Heart right ventricle (tissue), 16 donors: ENCODE measurements at regions not wholly inside any gene's neighbourhood (a gene's known extent, or its start where the extent isn't known, plus 50 kb on each side); places are given as distances from the start of the nearest gene placed in this dataset.

Source experiments
- ATAC-seq, 8 donors: fragments of 200-7000 bp; cut with Tn5 transposase; one replicate each; pipeline ENCODE4 v1.9.1; 2020; ENCODE audit warnings: mild to moderate bottlenecking in 8 of 8, moderate library complexity in 8 of 8, moderate number of reproducible peaks in 1 of 8
- DNase-seq, 2 donors: peaks; one replicate each; pipeline ENCODE4 v3.0.0-alpha.2; 2020
- H3K27ac ChIP-seq, 10 donors: fragments of 200-600 bp; sonication (generic) in 2 of 10; one replicate each; pipeline versions ENCODE4 v1.5.0 to v1.8.0; 2020 to 2022; ENCODE audit warnings: mild to moderate bottlenecking in 3 of 10
- H3K27me3 ChIP-seq, 7 donors: fragments of 200-600 bp; one replicate each; pipeline ENCODE4 v1.8.0; 2021 to 2022; ENCODE audit warnings: mild to moderate bottlenecking in 2 of 7
- H3K36me3 ChIP-seq, 9 donors: fragments of 200-600 bp; sonication (generic) in 1 of 9; one replicate each; pipeline versions ENCODE4 v1.5.0 to v1.8.0; 2020 to 2022; ENCODE audit warnings: mild to moderate bottlenecking in 2 of 9
- H3K4me1 ChIP-seq, 9 donors: fragments of 200-600 bp; sonication (generic) in 1 of 9; one replicate each; pipeline versions ENCODE4 v1.5.0 to v1.8.0; 2020 to 2022; ENCODE audit warnings: mild to moderate bottlenecking in 4 of 9
- H3K4me3 ChIP-seq, 10 donors: fragments of 200-600 bp; sonication (generic) in 2 of 10; one replicate each; pipeline versions ENCODE4 v1.5.0 to v1.8.0; 2020 to 2022; ENCODE audit warnings: mild to moderate bottlenecking in 7 of 10, moderate library complexity in 2 of 10
- H3K9me3 ChIP-seq, 11 donors: fragments of 200-600 bp in 10 of 11; sonication (generic) in 2 of 11; one replicate each; pipeline versions ENCODE4 v1.5.0 to v1.8.0; 2013 to 2022; ENCODE audit warnings: mild to moderate bottlenecking in 2 of 11, control low read depth in 1 of 11, moderate library complexity in 1 of 11
- CTCF ChIP-seq, 9 donors: fragments of 200-600 bp; sonication (generic) in 2 of 9; IDR thresholded peaks; one replicate each; pipeline versions ENCODE4 v1.5.0 to v1.8.0; 2021 to 2022; ENCODE audit warnings: antibody characterized with exemption in 9 of 9, mild to moderate bottlenecking in 5 of 9, moderate library complexity in 1 of 9
- WGBS, 2 donors: extraction: QIAGEN DNeasy Blood & Tissue Kit; methylation state at CpG; one replicate each; pipeline ENCODE4 v1.1.7; 2013; ENCODE audit warnings: inconsistent platforms in 1 of 2; 5-methylcytosine and 5-hydroxymethylcytosine counted together
- intact Hi-C, 10 donors: fragments of 100-400 bp; cut with DNase I; formaldehyde crosslinking; loops; one replicate each; pipeline versions ENCODE4 v1.11.1 to v1.14.2; 2022
- donor health status: Arrhythmogenic right ventricular cardiomyopathy.
- donor health status: ischemic (EF 13 %, LVEDD 7.1; RV severe dilation, severe dysfunction).
- donor health status: healthy with polysubstance abuse.
- donor health status: DM: no; HTN: yes; CAD: no.
- donor health status: DM: no; HTN: no; CAD: no.
- donor health status: ischemic (EF 25% LVEDD 6.9; RV normal size, moderate dysfunction).
- donor health status: ischemic (EF 25% LVEDD 5.7; RV mildly dilated, moderate dysfunction).
- donor health status: healthy.
- donor health status: DM: yes; HTN: yes; CAD: no.
- donor health status: Ischemic cardiomyopathy.
- donor health status: ischemic (EF 35%, LVEDD 5.7; RV mildly dilated, moderate dysfunction).
- donor health status: nonischemic (EF 11% LVEDD 7.7; RV severe dilation, severe dysfunction).
- donor health status: DM: yes; HTN: yes; CAD: no.
- donor health status: PGD.
- donor health status: ischemic (EF 29% LVEDD 5.4; RV normal size, mild dysfunction).
- donor health status: nonischemic (EF 23%, LVEDD 6.1; RV moderate dilation, normal function).

GRCh38 chr3:74463515-74463914, 150.9 kb downstream of the CNTN3 start:
- Histone ChIP-seq H3K27ac (no peak overlapping the region), H3K36me3 (no peaks in the 10 kb centered on the region), H3K27me3 (no peaks in the 10 kb centered on the region), H3K4me1 (no peaks in the 10 kb centered on the region), H3K4me3 (no peak overlapping the region), H3K9me3 (peaks cover 0 to 8% (median 0%) of the 10 kb centered on the region in 11 donors)
- no peak for TF ChIP-seq CTCF (IDR thresholded peaks at IDR 0.05)
- intact Hi-C loops: no loop called here
- DNase-seq (no peak), ATAC-seq (no peak)
- 82 to 88% methylated on average over 4 of the region's 4 CpGs for WGBS, 2 donors

DNA sequence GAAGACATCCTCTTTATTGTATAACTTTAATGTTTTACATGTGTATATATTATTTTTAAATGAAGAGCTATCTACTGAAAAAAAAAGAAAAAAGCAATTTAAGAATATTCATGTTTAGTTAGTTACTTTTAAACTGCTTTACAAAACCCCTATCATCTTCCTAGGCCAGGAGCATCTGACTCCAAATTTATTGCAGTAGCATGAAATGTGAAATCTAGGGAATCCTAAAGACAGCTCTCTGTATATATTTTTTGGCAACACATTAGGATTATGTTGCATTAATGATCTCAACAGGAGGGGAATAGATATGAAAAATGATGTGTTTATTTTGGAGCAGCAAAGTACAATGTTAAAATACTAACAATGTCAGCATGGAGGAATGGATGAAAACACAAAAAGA, 158.3 kb downstream of the CNTN3 start:
- ATAC-seq: no peak
- no peak for TF ChIP-seq CTCF (IDR thresholded peaks at IDR 0.05)
- intact Hi-C loops: no loop called here

DNA sequence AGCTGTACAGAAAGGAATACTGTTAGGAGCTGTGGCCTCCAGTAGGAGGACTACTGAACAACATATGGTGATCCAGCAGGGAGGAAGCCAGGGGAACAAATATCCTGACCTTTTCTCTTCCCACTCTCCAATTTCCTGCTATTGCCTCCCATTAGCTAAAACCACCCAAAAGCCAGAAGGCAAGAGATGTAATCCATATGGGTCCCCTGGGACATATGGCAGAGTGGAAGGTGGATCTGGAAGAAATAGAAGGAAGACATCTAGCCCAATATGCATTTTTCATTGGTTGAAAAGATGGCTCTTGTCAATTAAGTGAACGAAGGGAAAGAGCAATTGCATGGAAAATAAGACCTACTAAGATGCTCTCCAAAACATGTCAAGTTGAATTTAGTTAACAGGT, 167.2 kb downstream of the CNTN3 start:
- intact Hi-C loops: no loop called here
- TF ChIP-seq CTCF (IDR thresholded peaks at IDR 0.05): no peak
- Histone ChIP-seq H3K27me3 (no peaks in the 10 kb centered on the region), H3K27ac (no peak overlapping the region), H3K9me3 (peaks cover 0 to 6% (median 0%) of the 10 kb centered on the region in 11 donors), H3K4me3 (no peak overlapping the region), H3K4me1 (no peaks in the 10 kb centered on the region), H3K36me3 (no peaks in the 10 kb centered on the region)
- 65 to 67% methylated on average over 1 of the region's 1 CpG for WGBS, 2 donors
- ATAC-seq (no peak), DNase-seq (no peak)

More for the DNA sequence above, 158.3 kb downstream of the CNTN3 start:
- H3K36me3 ChIP-seq: no peaks in the 10 kb centered on the region
- H3K9me3 ChIP-seq: peaks cover 0 to 8% (median 0%) of the 10 kb centered on the region in 11 donors
- H3K4me3 ChIP-seq: no peak overlapping the region
- H3K27ac ChIP-seq: no peak overlapping the region
- no peaks in the 10 kb centered on the region for H3K4me1 ChIP-seq
- H3K27me3 ChIP-seq: no peaks in the 10 kb centered on the region
- no peak for DNase-seq

DNA sequence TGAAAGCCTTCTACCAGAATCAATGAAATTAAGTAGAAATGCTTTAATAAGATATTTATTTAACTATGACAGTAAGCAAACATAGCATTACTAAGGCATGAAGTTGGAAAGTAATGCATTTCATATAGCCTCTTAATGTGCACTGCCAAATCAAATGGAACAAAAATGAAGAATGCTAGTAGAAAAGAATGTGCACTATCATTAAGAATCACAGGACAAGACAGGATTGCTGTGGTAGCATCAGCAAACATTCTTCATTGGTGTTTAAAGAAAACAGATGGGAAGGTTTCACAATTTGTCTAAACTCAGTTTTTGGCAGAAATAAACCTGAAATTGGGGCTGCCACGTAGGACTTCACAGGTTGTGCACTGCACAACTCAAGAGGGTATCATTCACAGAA, 168.9 kb downstream of the CNTN3 start:
- DNase-seq (no peak), ATAC-seq (no peak)
- 68 to 71% methylated on average over 1 of the region's 1 CpG for WGBS, 2 donors
- Histone ChIP-seq H3K4me1 (no peaks in the 10 kb centered on the region), H3K27ac (no peak overlapping the region), H3K36me3 (no peaks in the 10 kb centered on the region), H3K27me3 (no peaks in the 10 kb centered on the region), H3K9me3 (peaks cover 0 to 1% (median 0%) of the 10 kb centered on the region in 11 donors), H3K4me3 (no peak overlapping the region)
- no peak for TF ChIP-seq CTCF (IDR thresholded peaks at IDR 0.05)
- intact Hi-C loops: no loop called here

- Histone ChIP-seq H3K4me3 (no peak overlapping the region), H3K36me3 (no peaks in the 10 kb centered on the region), H3K9me3 (no peaks in the 10 kb centered on the region), H3K4me1 (no peaks in the 10 kb centered on the region), H3K27me3 (no peaks in the 10 kb centered on the region), H3K27ac (no peak overlapping the region)
- ATAC-seq (no peak), DNase-seq (no peak)
- TF ChIP-seq CTCF (IDR thresholded peaks at IDR 0.05): no peak
- intact Hi-C loops: no loop called here
Observed at GRCh38 chr3:74443102-74443501, 171.4 kb downstream of the CNTN3 start.
